WTC11 (cell line): ENCODE measurements at regions not wholly inside any gene's neighbourhood (a gene's known extent, or its start where the extent isn't known, plus 50 kb on each side); places are given as distances from the start of the nearest gene placed in this dataset.

Experiments
- ATAC-seq: fragments of 200-7000 bp; cut with Tn5 transposase; 2 replicates; pipeline ENCODE4 v1.10.0; 2021; ENCODE audit warnings: mild to moderate bottlenecking, moderate library complexity
- CTCF ChIA-PET: fragments of 300-600 bp; sonication (Branson Sonifier 250); formaldehyde crosslinking; loops from one replicate; lab custom pipeline; 2021; ENCODE audit warnings: antibody characterized with exemption; lab: Charles Lee
- POLR2A ChIA-PET: fragments of 350-600 bp; sonication (Branson Sonifier 250); formaldehyde crosslinking; loops from one replicate; lab custom pipeline; 2021; ENCODE audit warnings: antibody characterized with exemption; lab: Charles Lee
- DNase-seq: peaks from one replicate; pipeline ENCODE4 v3.0.0; 2021; ENCODE audit warnings: low spot score
- H3K27ac Mint-ChIP-seq: 2 replicates; pipeline ENCODE4 v1.8.0; 2021; ENCODE audit warnings: mixed read lengths
- H3K27me3 Mint-ChIP-seq: 2 replicates; pipeline ENCODE4 v1.8.0; 2021; ENCODE audit warnings: low read depth, mild to moderate bottlenecking, moderate library complexity, mixed read lengths
- H3K36me3 Mint-ChIP-seq: 2 replicates; pipeline ENCODE4 v1.8.0; 2021; ENCODE audit warnings: mixed read lengths
- H3K4me1 Mint-ChIP-seq: 2 replicates; pipeline ENCODE4 v1.8.0; 2022; ENCODE audit warnings: mixed read lengths
- H3K4me3 Mint-ChIP-seq: 2 replicates; pipeline ENCODE4 v1.8.0; 2021; ENCODE audit warnings: mild to moderate bottlenecking, moderate library complexity, mixed read lengths
- H3K9me3 Mint-ChIP-seq: 2 replicates; pipeline ENCODE4 v1.8.0; 2021; ENCODE audit warnings: mixed read lengths
- AR ChIP-seq: fragments of 250-450 bp; sonication (Bioruptor Pico); IDR thresholded peaks from 2 replicates; pipeline ENCODE4 v1.9.0; 2021; ENCODE audit warnings: mild to moderate bottlenecking
- ERG ChIP-seq: fragments of 250-450 bp; sonication (Bioruptor Pico); IDR thresholded peaks from 2 replicates; pipeline ENCODE4 v1.8.0; 2021; ENCODE audit warnings: mild to moderate bottlenecking
- FOXK1 ChIP-seq: sonication (generic); formaldehyde crosslinking; IDR thresholded peaks from 2 replicates; pipeline ENCODE4 v1.8.0; 2022; ENCODE audit warnings: mild to moderate bottlenecking, moderate library complexity, missing genetic modification reagents
- FOXP4 ChIP-seq: sonication (generic); formaldehyde crosslinking; IDR thresholded peaks from 2 replicates; pipeline ENCODE4 v1.8.0; 2022; ENCODE audit warnings: mild to moderate bottlenecking, missing genetic modification reagents
- IRF1 ChIP-seq: sonication (generic); formaldehyde crosslinking; IDR thresholded peaks from 2 replicates; pipeline ENCODE4 v1.8.0; 2023; ENCODE audit warnings: missing genetic modification reagents
- IRF2 ChIP-seq: sonication (generic); formaldehyde crosslinking; IDR thresholded peaks from 2 replicates; pipeline ENCODE4 v1.8.0; 2022; ENCODE audit warnings: low read depth, missing genetic modification reagents, borderline replicate concordance
- MAX ChIP-seq: sonication (generic); formaldehyde crosslinking; IDR thresholded peaks from 2 replicates; pipeline ENCODE4 v1.8.0; 2022; ENCODE audit warnings: mild to moderate bottlenecking, missing genetic modification reagents
- NR1H2 ChIP-seq: sonication (generic); formaldehyde crosslinking; IDR thresholded peaks from 2 replicates; pipeline ENCODE4 v1.9.0; 2021; ENCODE audit warnings: mild to moderate bottlenecking, moderate library complexity, missing genetic modification reagents
- NR2C2 ChIP-seq: sonication (generic); formaldehyde crosslinking; IDR thresholded peaks from 2 replicates; pipeline ENCODE4 v1.8.0; 2022; ENCODE audit warnings: mild to moderate bottlenecking, missing genetic modification reagents
- PRDM15 ChIP-seq: sonication (generic); formaldehyde crosslinking; IDR thresholded peaks from 2 replicates; pipeline ENCODE4 v1.8.0; 2022; ENCODE audit warnings: missing genetic modification reagents
- PRRX2 ChIP-seq: fragments of 250-450 bp; sonication (Bioruptor Pico); IDR thresholded peaks from 2 replicates; pipeline ENCODE4 v1.8.0; 2021; ENCODE audit warnings: mild to moderate bottlenecking
- RELA ChIP-seq: sonication (generic); formaldehyde crosslinking; IDR thresholded peaks from 2 replicates; pipeline ENCODE4 v1.8.1; 2022; ENCODE audit warnings: missing genetic modification reagents, mild to moderate bottlenecking, borderline replicate concordance
- TP53 ChIP-seq: sonication (generic); formaldehyde crosslinking; IDR thresholded peaks from 2 replicates; pipeline ENCODE4 v1.8.1; 2023; ENCODE audit warnings: mild to moderate bottlenecking, missing genetic modification reagents
- USF1 ChIP-seq: sonication (generic); formaldehyde crosslinking; IDR thresholded peaks from 2 replicates; pipeline ENCODE4 v1.8.0; 2022; ENCODE audit warnings: mild to moderate bottlenecking, missing genetic modification reagents
- ZNF121 ChIP-seq: sonication (generic); formaldehyde crosslinking; IDR thresholded peaks from 2 replicates; pipeline ENCODE4 v1.8.0; 2023; ENCODE audit warnings: missing genetic modification reagents
- ZNF317 ChIP-seq: sonication (generic); formaldehyde crosslinking; IDR thresholded peaks from 2 replicates; pipeline ENCODE4 v1.8.1; 2023; ENCODE audit warnings: low read depth, mild to moderate bottlenecking, moderate library complexity, missing genetic modification reagents, borderline replicate concordance
- ZNF423 ChIP-seq: fragments of 250-450 bp; sonication (Bioruptor Pico); IDR thresholded peaks from 2 replicates; pipeline ENCODE4 v2.1.2; 2022; ENCODE audit warnings: mild to moderate bottlenecking, moderate library complexity
- ZNF532 ChIP-seq: fragments of 250-450 bp; sonication (Bioruptor Pico); IDR thresholded peaks from 2 replicates; pipeline ENCODE4 v1.9.0; 2021; ENCODE audit warnings: mild to moderate bottlenecking, borderline replicate concordance

- peaks cover 10% of the 10 kb centered on the region for H3K9me3 Mint-ChIP-seq
- H3K4me1 Mint-ChIP-seq: no peaks in the 10 kb centered on the region
- H3K36me3 Mint-ChIP-seq: peaks cover 7% of the 10 kb centered on the region; the same call in 1 of the 2 replicates
- no peak for DNase-seq
- H3K27me3 Mint-ChIP-seq: peaks cover 6% of the 10 kb centered on the region
- no peak for ATAC-seq
- ChIA-PET POLR2A (no interaction called here), CTCF (no interaction called here)
- no peak overlapping the region for H3K27ac Mint-ChIP-seq
- H3K4me3 Mint-ChIP-seq: no peak overlapping the region
- TF ChIP-seq AR (CRISPR knock-in tag) (no peak), USF1 (CRISPR knock-in tag) (no peak), PRDM15 (CRISPR knock-in tag) (no peak), ERG (CRISPR knock-in tag) (no peak), IRF2 (CRISPR knock-in tag) (no peak), ZNF423 (CRISPR knock-in tag) (no peak), RELA (CRISPR knock-in tag) (no peak), NR2C2 (CRISPR knock-in tag) (no peak)
Observed at GRCh38 chr20:19868441-19868840, 110.4 kb downstream of the RIN2 start.

GRCh38 chr20:19872001-19872400 lies 113.9 kb downstream of the RIN2 start:
- H3K4me3 Mint-ChIP-seq: no peak overlapping the region
- POLR2A ChIA-PET: no interaction called here
- peaks cover 2% of the 10 kb centered on the region; the same call in 1 of the 2 replicates for H3K4me1 Mint-ChIP-seq
- CTCF ChIA-PET: no interaction called here
- ATAC-seq: no peak
- DNase-seq: no peak
- H3K9me3 Mint-ChIP-seq: peaks cover 20% of the 10 kb centered on the region
- H3K27ac Mint-ChIP-seq: no peak overlapping the region
- H3K36me3 Mint-ChIP-seq: peaks cover 15% of the 10 kb centered on the region; the same call in 1 of the 2 replicates
- peaks cover 3% of the 10 kb centered on the region; the same call in 1 of the 2 replicates for H3K27me3 Mint-ChIP-seq
- no peak for TF ChIP-seq NR1H2 (CRISPR knock-in tag)
- no peak for TF ChIP-seq ZNF121 (CRISPR knock-in tag)
- no peak for TF ChIP-seq IRF1 (CRISPR knock-in tag)
- no peak for TF ChIP-seq TP53 (CRISPR knock-in tag)
- no peak for TF ChIP-seq USF1 (CRISPR knock-in tag)
- TF ChIP-seq ZNF532 (CRISPR knock-in tag): no peak
- no peak for TF ChIP-seq ZNF317
- no peak for TF ChIP-seq PRRX2 (CRISPR knock-in tag)
- no peak for TF ChIP-seq FOXK1
- TF ChIP-seq FOXP4: no peak
- TF ChIP-seq MAX (CRISPR knock-in tag): no peak
